ENCODE measurements at regions not wholly inside any gene's neighbourhood (a gene's known extent, or its start where the extent isn't known, plus 50 kb on each side); places are given as distances from the start of the nearest gene placed in this dataset.

GRCh38 chr18:40841063-40841462 is 1114.0 kb upstream of the PIK3C3 start:
- no peak for DNase-seq (ENCODE audit: low spot score)
- no peak for TF ChIP-seq CTCF (IDR thresholded peaks at IDR 0.05; ENCODE audit: extremely low read depth, insufficient read depth, missing control alignments)
- in situ Hi-C loops (cut with MboI; ENCODE audit: low pct_unique_long_range_greater_than_20kb, low sequenced_read_pairs, unreplicated experiment): no loop called here

- in situ Hi-C loops (cut with MboI; ENCODE audit: low pct_unique_long_range_greater_than_20kb, low sequenced_read_pairs, unreplicated experiment): no loop called here
- TF ChIP-seq CTCF (IDR thresholded peaks at IDR 0.05; ENCODE audit: extremely low read depth, insufficient read depth, missing control alignments): no peak
These were observed 1122.7 kb upstream of the PIK3C3 start for GRCh38 chr18:40832362-40832761.

GRCh38 chr18:40824291-40824690 is 1130.7 kb upstream of the PIK3C3 start:
- no peak for TF ChIP-seq CTCF (IDR thresholded peaks at IDR 0.05; ENCODE audit: extremely low read depth, insufficient read depth, missing control alignments)
- DNase-seq (ENCODE audit: low spot score): no peak
- in situ Hi-C loops (cut with MboI; ENCODE audit: low pct_unique_long_range_greater_than_20kb, low sequenced_read_pairs, unreplicated experiment): no loop called here

More at GRCh38 chr18:40832362-40832761, 1122.7 kb upstream of the PIK3C3 start:
- no peak for DNase-seq (ENCODE audit: low spot score)

GRCh38 chr18:40821596-40822243 is 1133.3 kb upstream of the PIK3C3 start:
- TF ChIP-seq CTCF (IDR thresholded peaks at IDR 0.05; ENCODE audit: extremely low read depth, insufficient read depth, missing control alignments): no peak
- in situ Hi-C loops (cut with MboI; ENCODE audit: low pct_unique_long_range_greater_than_20kb, low sequenced_read_pairs, unreplicated experiment): no loop called here
- DNase-seq (ENCODE audit: low spot score): no peak

- in situ Hi-C loops (cut with MboI; ENCODE audit: low pct_unique_long_range_greater_than_20kb, low sequenced_read_pairs, unreplicated experiment): no loop called here
- no peak for TF ChIP-seq CTCF (IDR thresholded peaks at IDR 0.05; ENCODE audit: extremely low read depth, insufficient read depth, missing control alignments)
- no peak for DNase-seq (ENCODE audit: low spot score)
These were observed 1142.0 kb upstream of the PIK3C3 start for GRCh38 chr18:40812981-40813515.

GRCh38 chr18:40810372-40810771 is 1144.7 kb upstream of the PIK3C3 start:
- no peak for DNase-seq (ENCODE audit: low spot score)
- in situ Hi-C loops (cut with MboI; ENCODE audit: low pct_unique_long_range_greater_than_20kb, low sequenced_read_pairs, unreplicated experiment): no loop called here
- TF ChIP-seq CTCF (IDR thresholded peaks at IDR 0.05; ENCODE audit: extremely low read depth, insufficient read depth, missing control alignments): no peak
